ENCODE measurements at regions not wholly inside any gene's neighbourhood (a gene's known extent, or its start where the extent isn't known, plus 50 kb on each side); places are given as distances from the start of the nearest gene placed in this dataset.

DNA sequence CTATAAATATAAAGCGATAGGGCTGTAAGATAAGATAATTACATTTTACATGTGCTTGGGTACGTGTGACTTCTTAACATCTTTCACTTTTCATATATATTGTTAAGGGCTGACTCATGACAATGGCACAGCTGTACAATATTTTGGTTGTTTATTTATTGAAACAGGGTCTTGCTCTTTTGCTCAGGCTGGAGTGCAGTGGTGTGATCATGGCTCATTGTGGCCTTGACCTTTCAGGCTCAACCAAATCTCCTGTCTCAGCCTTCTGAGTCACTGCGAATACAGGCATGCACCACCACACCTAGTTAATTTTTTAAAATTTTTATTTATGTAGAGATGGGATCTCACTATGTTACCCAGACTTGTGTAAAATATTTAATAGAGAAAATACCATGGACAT lies 2532.4 kb upstream of the PCDH20 start:
- no peaks in the 10 kb centered on the region for H3K4me1 ChIP-seq (ENCODE audit: control insufficient read depth, insufficient read depth, low read length)
- no peak for DNase-seq (ENCODE audit: low read depth, low spot score)
- no peaks in the 10 kb centered on the region for H3K27me3 ChIP-seq (ENCODE audit: control insufficient read depth, insufficient read depth, low read length)
- WGBS (ENCODE audit: insufficient coverage, insufficient read length) = no CpG with 5 or more reads among the region's 3 CpGs
- H3K27ac ChIP-seq (ENCODE audit: low read length) = no peak overlapping the region
- no peaks in the 10 kb centered on the region for H3K36me3 ChIP-seq (ENCODE audit: control insufficient read depth, insufficient read depth, low read length)
- no peak overlapping the region for H3K4me3 ChIP-seq (ENCODE audit: low read length)
- H3K9me3 ChIP-seq (ENCODE audit: control insufficient read depth, insufficient read depth, low read length) = no peaks in the 10 kb centered on the region

DNA sequence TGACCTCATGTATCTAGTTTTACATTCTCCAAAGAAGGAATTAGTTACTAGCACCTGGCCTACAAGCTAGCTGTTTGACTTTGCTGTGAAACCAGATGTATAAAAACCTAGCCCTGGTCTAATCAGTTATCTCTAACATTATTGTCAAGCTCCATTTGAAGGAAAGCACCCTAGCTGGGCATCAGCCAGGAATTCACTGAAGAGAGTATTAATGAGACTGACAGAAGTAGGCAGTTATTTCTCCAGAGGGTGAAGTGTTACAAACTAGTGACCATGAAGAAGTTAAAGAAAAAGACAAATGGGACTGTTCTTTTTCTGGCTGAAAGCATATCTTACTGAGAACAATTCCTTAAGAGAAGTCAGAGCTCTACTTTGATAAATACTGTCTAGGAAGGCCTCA lies 2529.3 kb upstream of the PCDH20 start:
- Histone ChIP-seq H3K9me3 (ENCODE audit: control insufficient read depth, insufficient read depth, low read length) (no peaks in the 10 kb centered on the region), H3K4me1 (ENCODE audit: control insufficient read depth, insufficient read depth, low read length) (no peaks in the 10 kb centered on the region), H3K36me3 (ENCODE audit: control insufficient read depth, insufficient read depth, low read length) (no peaks in the 10 kb centered on the region), H3K4me3 (ENCODE audit: low read length) (no peak overlapping the region), H3K27me3 (ENCODE audit: control insufficient read depth, insufficient read depth, low read length) (no peaks in the 10 kb centered on the region), H3K27ac (ENCODE audit: low read length) (no peak overlapping the region)
- DNase-seq (ENCODE audit: low read depth, low spot score) = no peak

DNA sequence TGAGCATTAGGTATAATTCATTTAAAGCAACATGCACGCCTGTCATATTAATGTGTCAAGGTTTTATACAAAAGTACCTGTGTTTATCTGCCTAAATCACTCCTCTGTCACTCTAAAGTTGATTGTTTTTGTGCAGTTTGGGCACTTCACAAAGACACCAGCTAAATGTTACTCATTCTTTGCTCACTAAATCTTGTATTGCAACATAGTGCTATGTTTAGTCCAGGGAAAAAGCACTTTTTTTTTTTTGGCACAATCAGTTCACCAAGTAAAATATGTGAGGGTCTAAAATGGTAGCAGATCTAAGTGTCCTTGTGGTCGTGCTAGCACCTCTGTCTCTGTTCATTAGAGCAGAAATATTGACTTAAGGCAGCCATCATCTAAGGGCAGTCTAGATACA lies 2526.7 kb upstream of the PCDH20 start:
- WGBS (ENCODE audit: insufficient coverage, insufficient read length) = no CpG with 5 or more reads among the region's 2 CpGs
- no peak overlapping the region for H3K27ac ChIP-seq (ENCODE audit: low read length)
- no peaks in the 10 kb centered on the region for H3K4me1 ChIP-seq (ENCODE audit: control insufficient read depth, insufficient read depth, low read length)
- H3K4me3 ChIP-seq (ENCODE audit: low read length) = no peak overlapping the region
- no peaks in the 10 kb centered on the region for H3K9me3 ChIP-seq (ENCODE audit: control insufficient read depth, insufficient read depth, low read length)
- H3K27me3 ChIP-seq (ENCODE audit: control insufficient read depth, insufficient read depth, low read length) = no peaks in the 10 kb centered on the region
- no peak for DNase-seq (ENCODE audit: low read depth, low spot score)
- H3K36me3 ChIP-seq (ENCODE audit: control insufficient read depth, insufficient read depth, low read length) = no peaks in the 10 kb centered on the region

DNA sequence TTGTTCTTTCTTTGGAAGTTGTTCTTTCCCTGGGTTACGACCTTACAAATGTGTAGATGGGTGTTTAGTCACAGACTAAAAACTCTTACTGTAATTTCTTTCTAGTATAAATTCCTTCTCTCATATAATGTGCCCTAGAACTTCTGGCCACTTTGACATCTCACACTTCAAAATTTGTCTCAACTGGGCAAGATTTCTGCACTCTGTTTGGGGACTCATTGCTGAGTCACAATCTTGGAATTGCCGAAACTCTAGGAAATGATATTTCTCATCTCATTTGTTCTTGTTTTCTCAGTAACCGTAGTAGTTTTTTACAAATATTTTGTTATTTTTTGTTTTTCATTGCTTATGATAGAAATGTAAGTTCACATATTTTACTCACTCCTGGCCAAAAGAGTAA lies 2523.2 kb upstream of the PCDH20 start:
- no peaks in the 10 kb centered on the region for H3K27me3 ChIP-seq (ENCODE audit: control insufficient read depth, insufficient read depth, low read length)
- no peak overlapping the region for H3K4me3 ChIP-seq (ENCODE audit: low read length)
- H3K9me3 ChIP-seq (ENCODE audit: control insufficient read depth, insufficient read depth, low read length) = no peaks in the 10 kb centered on the region
- DNase-seq (ENCODE audit: low read depth, low spot score) = no peak
- no CpG with 5 or more reads among the region's 3 CpGs for WGBS (ENCODE audit: insufficient coverage, insufficient read length)
- no peaks in the 10 kb centered on the region for H3K36me3 ChIP-seq (ENCODE audit: control insufficient read depth, insufficient read depth, low read length)
- H3K4me1 ChIP-seq (ENCODE audit: control insufficient read depth, insufficient read depth, low read length) = no peaks in the 10 kb centered on the region
- no peak overlapping the region for H3K27ac ChIP-seq (ENCODE audit: low read length)

DNA sequence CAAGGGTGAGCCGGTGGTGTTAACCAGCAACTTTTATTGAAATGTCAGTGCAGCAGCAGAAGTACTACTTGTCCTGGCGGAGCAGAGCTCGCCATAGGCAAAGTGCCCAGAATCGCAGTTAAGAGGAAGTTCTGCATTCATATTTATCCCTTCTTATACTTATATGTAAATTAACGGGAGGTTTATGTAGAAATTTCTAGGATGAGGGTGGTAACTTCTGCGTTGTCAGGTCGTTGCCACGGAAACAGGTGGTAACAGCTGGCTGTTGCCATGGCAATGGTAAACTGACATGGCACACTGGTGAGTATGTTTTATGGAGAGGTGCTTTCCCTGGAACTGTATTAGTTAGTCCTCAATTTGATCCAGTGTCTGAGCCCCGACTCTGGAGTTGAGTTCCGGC lies 2494.9 kb upstream of the PCDH20 start:
- peak; percentile 27 for DNase-seq (ENCODE audit: low read depth, low spot score)
- Histone ChIP-seq H3K4me1 (ENCODE audit: control insufficient read depth, insufficient read depth, low read length) (no peaks in the 10 kb centered on the region), H3K27me3 (ENCODE audit: control insufficient read depth, insufficient read depth, low read length) (no peaks in the 10 kb centered on the region), H3K4me3 (ENCODE audit: low read length) (no peak overlapping the region), H3K27ac (ENCODE audit: low read length) (no peak overlapping the region), H3K9me3 (ENCODE audit: control insufficient read depth, insufficient read depth, low read length) (no peaks in the 10 kb centered on the region), H3K36me3 (ENCODE audit: control insufficient read depth, insufficient read depth, low read length) (no peaks in the 10 kb centered on the region)
- WGBS (ENCODE audit: insufficient coverage, insufficient read length) = no CpG with 5 or more reads among the region's 10 CpGs

DNA sequence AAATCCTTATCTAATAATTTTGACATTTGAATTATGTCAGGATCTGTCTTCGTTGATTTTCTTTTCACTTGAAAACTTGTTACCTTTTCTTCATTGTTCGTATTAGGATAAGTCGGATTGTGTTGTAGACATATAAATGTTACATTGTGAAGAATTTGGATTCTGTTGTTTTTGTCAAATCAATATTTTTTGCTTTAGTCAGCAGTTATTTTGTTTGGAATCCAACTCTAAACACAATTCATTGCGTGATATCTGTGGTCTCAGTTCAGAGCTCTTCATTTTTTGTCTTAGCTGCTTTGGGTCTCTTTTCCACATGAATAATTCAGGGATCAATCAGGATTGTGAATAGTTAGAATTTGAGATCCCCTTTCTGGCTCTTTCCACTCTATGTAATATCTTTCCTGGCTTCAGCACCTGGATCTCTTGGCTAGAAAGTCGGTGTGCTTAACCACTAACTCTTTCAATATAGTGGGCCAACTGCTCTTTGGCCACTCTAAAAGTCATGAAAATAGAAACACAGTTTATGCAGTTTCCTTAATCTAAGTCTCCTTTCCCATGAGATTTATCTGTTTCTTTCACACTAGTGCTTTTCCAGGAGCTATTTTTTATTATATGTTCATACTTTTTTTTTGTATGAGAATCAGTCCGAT lies 2494.2 kb upstream of the PCDH20 start:
- H3K4me1 ChIP-seq (ENCODE audit: control insufficient read depth, insufficient read depth, low read length) = no peaks in the 10 kb centered on the region
- WGBS (ENCODE audit: insufficient coverage, insufficient read length) = 100% methylated on average over 2 of the region's 6 CpGs
- H3K9me3 ChIP-seq (ENCODE audit: control insufficient read depth, insufficient read depth, low read length) = no peaks in the 10 kb centered on the region
- H3K27me3 ChIP-seq (ENCODE audit: control insufficient read depth, insufficient read depth, low read length) = no peaks in the 10 kb centered on the region
- DNase-seq (ENCODE audit: low read depth, low spot score) = no peak
- H3K27ac ChIP-seq (ENCODE audit: low read length) = no peak overlapping the region
- no peak overlapping the region for H3K4me3 ChIP-seq (ENCODE audit: low read length)
- H3K36me3 ChIP-seq (ENCODE audit: control insufficient read depth, insufficient read depth, low read length) = no peaks in the 10 kb centered on the region

DNA sequence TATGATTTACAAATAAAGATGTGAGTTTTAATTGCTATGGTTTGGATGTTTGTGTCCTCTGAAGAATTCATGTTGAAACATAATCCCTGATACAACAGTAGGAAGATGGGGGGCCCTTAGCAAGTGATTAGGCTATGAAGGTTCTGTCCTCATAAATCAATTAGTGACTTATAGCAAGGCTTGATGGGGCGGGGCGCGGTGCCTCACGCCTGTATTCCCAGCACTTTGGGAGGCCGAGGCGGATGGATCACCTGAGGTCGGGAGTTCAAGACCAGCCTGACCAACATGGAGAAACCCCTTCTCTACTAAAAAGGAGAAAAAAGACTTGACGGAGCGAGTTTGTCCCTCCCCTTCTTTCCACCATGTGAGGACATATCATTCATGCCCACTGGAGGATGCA lies 2486.5 kb upstream of the PCDH20 start:
- no peaks in the 10 kb centered on the region for H3K36me3 ChIP-seq (ENCODE audit: control insufficient read depth, insufficient read depth, low read length)
- no peaks in the 10 kb centered on the region for H3K27me3 ChIP-seq (ENCODE audit: control insufficient read depth, insufficient read depth, low read length)
- no peak overlapping the region for H3K4me3 ChIP-seq (ENCODE audit: low read length)
- H3K9me3 ChIP-seq (ENCODE audit: control insufficient read depth, insufficient read depth, low read length) = no peaks in the 10 kb centered on the region
- H3K4me1 ChIP-seq (ENCODE audit: control insufficient read depth, insufficient read depth, low read length) = no peaks in the 10 kb centered on the region
- WGBS (ENCODE audit: insufficient coverage, insufficient read length) = no CpG with 5 or more reads among the region's 9 CpGs
- DNase-seq (ENCODE audit: low read depth, low spot score) = no peak
- H3K27ac ChIP-seq (ENCODE audit: low read length) = no peak overlapping the region

DNA sequence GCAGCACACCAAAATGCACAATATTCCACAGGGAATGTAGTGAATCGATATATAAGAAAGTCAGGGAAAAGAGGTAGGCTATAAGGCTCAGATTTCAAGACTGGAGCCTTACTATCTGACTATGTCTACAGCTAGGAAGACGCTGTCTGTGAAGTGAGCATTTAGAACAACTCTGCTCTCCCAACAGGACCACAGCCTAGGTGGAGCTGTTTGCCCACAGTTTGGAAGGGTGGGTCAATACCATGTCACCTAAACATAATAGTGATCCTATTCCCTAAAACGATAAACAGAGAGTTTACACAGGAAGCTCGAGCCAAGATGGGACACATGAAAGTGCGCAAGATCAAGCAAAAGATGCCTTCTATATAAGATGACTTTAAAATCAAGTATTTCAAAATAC lies 2486.0 kb upstream of the PCDH20 start:
- no peaks in the 10 kb centered on the region for H3K4me1 ChIP-seq (ENCODE audit: control insufficient read depth, insufficient read depth, low read length)
- H3K9me3 ChIP-seq (ENCODE audit: control insufficient read depth, insufficient read depth, low read length) = no peaks in the 10 kb centered on the region
- no peak overlapping the region for H3K27ac ChIP-seq (ENCODE audit: low read length)
- no peak overlapping the region for H3K4me3 ChIP-seq (ENCODE audit: low read length)
- no peaks in the 10 kb centered on the region for H3K27me3 ChIP-seq (ENCODE audit: control insufficient read depth, insufficient read depth, low read length)
- H3K36me3 ChIP-seq (ENCODE audit: control insufficient read depth, insufficient read depth, low read length) = no peaks in the 10 kb centered on the region
- no CpG with 5 or more reads among the region's 5 CpGs for WGBS (ENCODE audit: insufficient coverage, insufficient read length)
- no peak for DNase-seq (ENCODE audit: low read depth, low spot score)

DNA sequence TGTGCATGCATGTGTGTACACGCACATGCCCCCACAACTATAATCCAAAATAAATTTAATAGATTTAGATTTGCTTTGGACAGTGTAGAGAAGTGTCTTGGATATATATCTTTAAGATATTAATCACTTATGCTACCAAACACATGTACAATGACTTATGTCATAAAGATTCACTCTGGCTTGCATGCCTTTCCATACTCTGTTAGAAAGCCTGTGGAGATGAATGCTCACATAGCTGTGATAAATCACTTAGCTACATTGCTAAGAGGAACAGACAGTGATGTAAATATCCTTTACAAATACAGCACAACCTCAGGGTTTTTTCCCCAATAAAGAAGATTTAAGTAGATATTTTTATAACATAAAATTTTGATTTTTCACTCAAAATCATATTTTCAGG lies 2484.8 kb upstream of the PCDH20 start:
- no CpG with 5 or more reads among the region's 1 CpG for WGBS (ENCODE audit: insufficient coverage, insufficient read length)
- Histone ChIP-seq H3K27me3 (ENCODE audit: control insufficient read depth, insufficient read depth, low read length) (no peaks in the 10 kb centered on the region), H3K9me3 (ENCODE audit: control insufficient read depth, insufficient read depth, low read length) (no peaks in the 10 kb centered on the region), H3K36me3 (ENCODE audit: control insufficient read depth, insufficient read depth, low read length) (no peaks in the 10 kb centered on the region), H3K4me1 (ENCODE audit: control insufficient read depth, insufficient read depth, low read length) (no peaks in the 10 kb centered on the region), H3K27ac (ENCODE audit: low read length) (no peak overlapping the region), H3K4me3 (ENCODE audit: low read length) (no peak overlapping the region)
- no peak for DNase-seq (ENCODE audit: low read depth, low spot score)

DNA sequence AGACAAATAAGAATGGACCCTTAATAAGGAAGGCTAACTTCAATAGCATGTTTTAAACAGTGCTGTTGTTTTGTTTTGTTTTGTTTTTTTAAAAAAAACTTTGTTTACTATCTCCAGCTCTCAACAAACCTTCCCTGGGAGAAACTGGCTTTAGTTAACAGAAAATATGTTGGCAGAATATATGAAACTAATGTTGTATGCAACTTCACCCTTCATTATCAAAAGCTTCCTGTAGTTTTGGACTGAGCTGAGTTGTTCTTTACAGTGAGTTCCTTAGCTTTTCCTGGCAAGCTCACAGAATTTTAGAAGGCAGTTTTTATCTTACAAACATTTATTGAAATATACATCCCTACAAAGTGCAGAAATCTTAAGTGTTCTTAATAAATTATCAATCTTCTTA lies 2480.7 kb upstream of the PCDH20 start:
- DNase-seq (ENCODE audit: low read depth, low spot score) = no peak
- no peaks in the 10 kb centered on the region for H3K36me3 ChIP-seq (ENCODE audit: control insufficient read depth, insufficient read depth, low read length)
- H3K4me3 ChIP-seq (ENCODE audit: low read length) = no peak overlapping the region
- H3K4me1 ChIP-seq (ENCODE audit: control insufficient read depth, insufficient read depth, low read length) = no peaks in the 10 kb centered on the region
- no peaks in the 10 kb centered on the region for H3K27me3 ChIP-seq (ENCODE audit: control insufficient read depth, insufficient read depth, low read length)
- no peaks in the 10 kb centered on the region for H3K9me3 ChIP-seq (ENCODE audit: control insufficient read depth, insufficient read depth, low read length)
- no peak overlapping the region for H3K27ac ChIP-seq (ENCODE audit: low read length)

DNA sequence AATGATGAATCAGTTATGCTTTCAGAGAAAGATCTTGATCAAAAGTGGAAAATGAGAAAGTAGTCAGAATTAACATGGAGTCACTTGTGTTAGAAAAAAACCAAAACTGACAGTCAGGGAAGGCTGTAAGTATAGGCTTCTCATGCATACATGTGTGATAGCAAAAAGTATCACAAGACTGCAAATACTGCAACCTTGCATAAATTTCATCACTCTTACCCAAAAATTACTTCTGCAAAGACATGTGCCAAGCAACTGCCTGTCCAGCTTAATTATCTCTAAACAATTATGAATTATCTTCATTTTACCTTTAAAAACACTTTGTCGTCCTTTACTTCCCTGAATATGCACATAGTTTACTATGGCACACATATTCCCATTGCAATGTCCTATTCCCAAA lies 2466.4 kb upstream of the PCDH20 start:
- H3K9me3 ChIP-seq (ENCODE audit: control insufficient read depth, insufficient read depth, low read length) = no peaks in the 10 kb centered on the region
- H3K27me3 ChIP-seq (ENCODE audit: control insufficient read depth, insufficient read depth, low read length) = no peaks in the 10 kb centered on the region
- WGBS (ENCODE audit: insufficient coverage, insufficient read length) = no CpG with 5 or more reads among the region's 1 CpG
- no peak overlapping the region for H3K27ac ChIP-seq (ENCODE audit: low read length)
- no peak overlapping the region for H3K4me3 ChIP-seq (ENCODE audit: low read length)
- DNase-seq (ENCODE audit: low read depth, low spot score) = no peak
- no peaks in the 10 kb centered on the region for H3K4me1 ChIP-seq (ENCODE audit: control insufficient read depth, insufficient read depth, low read length)
- no peaks in the 10 kb centered on the region for H3K36me3 ChIP-seq (ENCODE audit: control insufficient read depth, insufficient read depth, low read length)

Measured in iPS DF 6.9 (cell line).